ENCODE measurements at regions not wholly inside any gene's neighbourhood (a gene's known extent, or its start where the extent isn't known, plus 50 kb on each side); places are given as distances from the start of the nearest gene placed in this dataset.
"Not testable (repeated sequence)": the region's sequence is repeated elsewhere in the genome, so short reads cannot be mapped to it uniquely, and the experiment has no call there.

GRCh38 chr6:22376293-22376692 is 79.5 kb upstream of the PRL start:
- not testable (repeated sequence) for TF ChIP-seq EZH2 (IDR thresholded peaks at IDR 0.05; ENCODE audit: borderline replicate concordance, low read length); CTCF (IDR thresholded peaks at IDR 0.05; ENCODE audit: low read length)
